NCI-H128 (cell line): ENCODE measurements at regions not wholly inside any gene's neighbourhood (a gene's known extent, or its start where the extent isn't known, plus 50 kb on each side); places are given as distances from the start of the nearest gene placed in this dataset.

Experiments
- DNase-seq: peaks from one replicate; lab custom pipeline; 2025; ENCODE audit not compliant: unreplicated experiment; lab: John Stamatoyannopoulos, UW

GRCh38 chr7:118298771-118299170 is 74.3 kb downstream of the ANKRD7 start:
- no peak for DNase-seq

GRCh38 chr7:118300177-118300576 is 75.7 kb downstream of the ANKRD7 start:
- no peak for DNase-seq

GRCh38 chr7:118304100-118304499 is 79.6 kb downstream of the ANKRD7 start:
- no peak for DNase-seq

- DNase-seq = no peak
Measured at GRCh38 chr7:118305671-118306070, 81.2 kb downstream of the ANKRD7 start.

GRCh38 chr7:118306771-118307170 is 82.3 kb downstream of the ANKRD7 start:
- DNase-seq = no peak

- no peak for DNase-seq
Measured at GRCh38 chr7:118311121-118311836, 86.8 kb downstream of the ANKRD7 start.

GRCh38 chr7:118312051-118312450 is 87.5 kb downstream of the ANKRD7 start:
- DNase-seq = no peak

- no peak for DNase-seq
Measured at GRCh38 chr7:118312966-118313365, 88.5 kb downstream of the ANKRD7 start.

GRCh38 chr7:118324790-118325449 is 100.4 kb downstream of the ANKRD7 start:
- no peak for DNase-seq

GRCh38 chr7:118325450-118325808 is 100.9 kb downstream of the ANKRD7 start:
- no peak for DNase-seq

- no peak for DNase-seq
Measured at GRCh38 chr7:118327174-118327573, 102.7 kb downstream of the ANKRD7 start.

- DNase-seq = no peak
Measured at GRCh38 chr7:118328505-118329211, 104.2 kb downstream of the ANKRD7 start.

- DNase-seq = no peak
Measured at GRCh38 chr7:118330388-118330787, 105.9 kb downstream of the ANKRD7 start.

GRCh38 chr7:118346748-118347147 is 122.2 kb downstream of the ANKRD7 start:
- DNase-seq = no peak

- DNase-seq = no peak
Measured at GRCh38 chr7:118349604-118350003, 125.1 kb downstream of the ANKRD7 start.

- no peak for DNase-seq
Measured at GRCh38 chr7:118350260-118350659, 125.8 kb downstream of the ANKRD7 start.

GRCh38 chr7:118352867-118353453 is 128.5 kb downstream of the ANKRD7 start:
- DNase-seq = no peak

GRCh38 chr7:118366363-118366762 is 141.9 kb downstream of the ANKRD7 start:
- no peak for DNase-seq

GRCh38 chr7:118368958-118369357 is 144.5 kb downstream of the ANKRD7 start:
- DNase-seq = no peak

GRCh38 chr7:118369987-118370386 is 145.5 kb downstream of the ANKRD7 start:
- DNase-seq = no peak

GRCh38 chr7:118372530-118372929 is 148.0 kb downstream of the ANKRD7 start:
- DNase-seq = no peak

- no peak for DNase-seq
Measured at GRCh38 chr7:118389629-118390028, 165.1 kb downstream of the ANKRD7 start.
